ENCODE measurements at regions not wholly inside any gene's neighbourhood (a gene's known extent, or its start where the extent isn't known, plus 50 kb on each side); places are given as distances from the start of the nearest gene placed in this dataset.
"Not testable (repeated sequence)": the region's sequence is repeated elsewhere in the genome, so short reads cannot be mapped to it uniquely, and the experiment has no call there.

DNA sequence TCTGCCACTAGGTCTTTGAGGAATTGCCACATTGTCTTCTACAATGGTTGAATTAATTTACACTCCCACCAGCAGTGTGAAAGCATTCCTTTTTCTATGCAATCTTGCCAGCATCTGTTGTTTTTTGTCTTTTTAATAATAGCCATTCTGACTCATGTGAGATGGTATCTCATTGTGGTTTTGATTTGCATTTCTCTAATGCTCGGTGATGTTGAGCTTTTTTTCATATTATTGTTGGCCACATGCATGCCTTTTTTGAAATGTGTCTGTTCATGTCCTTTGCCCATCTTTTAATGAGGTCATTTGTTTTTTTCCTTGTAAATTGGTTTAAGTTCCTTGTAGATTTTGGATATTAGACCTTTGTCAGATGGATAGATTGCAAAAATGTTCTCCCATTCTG, 661.8 kb downstream of the GLUD2 start:
- not testable (repeated sequence) for DNase-seq

DNA sequence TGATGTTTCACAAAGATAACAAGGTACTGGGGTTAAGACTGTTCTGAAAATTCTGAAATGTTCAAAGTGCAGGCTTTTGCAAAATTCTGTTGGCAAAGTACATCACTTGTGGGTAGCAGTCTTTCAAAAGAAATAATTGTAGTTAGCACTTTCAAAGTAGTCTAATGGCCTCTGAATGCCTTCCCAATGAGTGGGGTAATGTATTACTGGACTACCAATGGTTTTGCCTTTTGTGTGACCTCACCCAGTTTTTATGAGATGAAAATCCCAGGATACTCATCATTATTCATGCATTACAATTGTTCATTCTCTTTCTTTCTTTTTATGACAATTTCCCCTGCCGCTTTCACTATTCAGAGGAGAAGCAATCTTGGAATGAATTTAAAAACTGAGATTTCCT, 686.1 kb downstream of the GLUD2 start:
- DNase-seq: no peak

DNA sequence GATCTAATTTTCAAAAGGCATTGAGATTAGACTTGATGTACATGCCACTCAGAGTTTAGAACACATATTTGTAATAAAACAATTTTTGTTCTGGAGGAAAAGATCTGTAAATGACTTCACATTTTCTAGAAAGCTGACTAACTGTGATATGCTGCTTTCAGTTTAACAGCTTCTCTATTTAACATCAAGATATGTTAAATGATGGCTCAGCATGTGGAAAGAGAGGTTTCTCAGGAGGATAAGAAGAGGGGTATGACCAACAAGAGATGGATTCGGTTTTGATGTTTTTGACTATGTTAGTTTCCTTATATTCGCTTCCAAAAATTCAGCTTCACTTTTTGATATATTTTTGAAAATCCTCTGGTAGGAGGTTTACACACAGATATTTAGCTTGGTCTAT, 698.7 kb downstream of the GLUD2 start:
- no peak for DNase-seq

DNA sequence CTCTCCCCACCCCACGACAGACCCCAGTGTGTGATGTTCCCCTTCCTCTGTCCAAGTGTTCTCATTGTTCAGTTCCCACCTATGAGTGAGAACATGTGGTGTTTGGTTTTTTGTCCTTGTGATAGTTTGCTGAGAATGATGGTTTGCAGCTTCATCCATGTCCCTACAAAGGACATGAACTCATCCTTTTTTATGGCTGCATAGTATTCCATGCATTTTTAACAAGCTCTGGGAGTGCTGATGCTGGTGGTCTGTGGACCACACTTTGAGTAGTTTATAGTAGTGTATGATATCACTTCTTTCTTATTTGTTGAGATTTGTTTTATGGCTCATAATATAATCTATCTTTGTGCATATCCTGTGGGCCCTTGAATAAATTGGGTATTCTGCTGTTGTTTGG, 706.2 kb downstream of the GLUD2 start:
- not testable (repeated sequence) for DNase-seq

DNA sequence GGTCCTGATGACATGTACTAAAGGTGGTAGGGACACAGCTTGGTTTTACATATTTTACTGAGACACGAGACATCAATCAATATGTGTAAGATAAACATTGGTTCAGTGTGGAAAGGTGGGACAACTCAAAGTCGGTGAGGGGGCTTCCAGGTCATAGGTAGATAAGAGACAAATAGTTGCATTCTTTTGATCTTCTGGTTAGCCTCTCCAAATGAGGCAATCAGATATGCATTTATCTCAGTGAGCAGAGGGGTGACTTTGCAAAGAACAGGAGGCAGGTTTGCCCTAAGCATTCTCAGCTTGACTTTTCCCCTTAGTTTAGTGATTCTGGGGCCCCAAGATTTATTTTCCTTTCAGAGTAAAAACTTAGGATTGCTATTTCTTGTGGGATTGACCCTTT, 706.9 kb downstream of the GLUD2 start:
- no peak for DNase-seq

DNA sequence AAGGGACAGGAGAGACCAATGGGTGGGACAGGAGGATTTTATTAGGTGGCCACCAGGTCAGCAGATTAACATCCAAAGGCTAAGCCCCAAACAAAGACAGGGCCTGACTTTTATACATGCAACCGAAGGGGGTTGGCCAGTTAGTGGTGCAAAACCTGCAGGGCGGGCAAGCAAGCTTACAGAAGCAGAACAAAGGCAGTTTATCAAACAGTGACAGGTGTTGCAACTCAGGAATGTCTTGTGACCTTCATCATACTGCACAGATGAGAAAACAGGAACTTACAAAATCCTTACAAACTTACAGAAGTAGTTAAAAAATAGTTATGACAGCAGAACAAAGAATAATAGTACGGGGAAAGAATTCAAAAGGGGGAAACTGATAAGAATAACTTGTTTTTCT, 708.1 kb downstream of the GLUD2 start:
- DNase-seq: no peak

DNA sequence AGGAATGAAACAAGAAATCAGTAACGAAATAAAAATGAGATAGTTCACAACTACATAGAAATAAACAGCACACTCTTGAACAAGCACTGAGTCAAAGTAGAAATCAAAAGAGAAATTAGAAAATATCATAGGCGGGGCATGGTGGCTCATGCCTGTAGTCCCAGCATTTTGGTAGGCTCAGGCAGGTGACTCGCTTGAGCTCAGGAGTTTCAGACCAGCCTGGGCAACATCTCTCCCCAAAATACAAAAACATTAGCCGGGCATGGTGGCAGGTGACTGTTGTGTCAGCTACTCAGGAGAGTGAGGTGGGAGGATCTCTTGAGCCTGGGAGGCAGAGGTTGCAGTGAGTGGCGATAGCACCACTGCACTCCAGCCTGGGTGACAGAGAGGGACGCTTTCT, 714.4 kb downstream of the GLUD2 start:
- DNase-seq: no peak

DNA sequence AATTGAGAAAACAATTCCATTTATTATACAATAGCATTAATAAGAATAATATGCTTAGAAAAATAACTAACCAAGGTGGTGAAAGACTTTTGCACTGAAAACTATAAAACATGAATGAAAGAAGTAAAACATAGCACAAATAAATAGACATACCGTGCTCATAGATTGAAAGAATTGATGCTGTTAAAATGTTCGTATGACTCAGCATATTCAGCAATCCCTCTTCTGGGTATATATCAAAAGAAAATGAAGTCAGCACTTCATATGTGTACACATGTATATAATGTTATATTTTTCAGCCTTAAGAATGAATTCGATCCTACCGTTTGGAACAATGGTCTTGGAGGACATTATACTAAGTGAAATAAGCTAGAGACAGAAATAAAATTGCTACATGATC, 716.3 kb downstream of the GLUD2 start:
- DNase-seq: no peak

DNA sequence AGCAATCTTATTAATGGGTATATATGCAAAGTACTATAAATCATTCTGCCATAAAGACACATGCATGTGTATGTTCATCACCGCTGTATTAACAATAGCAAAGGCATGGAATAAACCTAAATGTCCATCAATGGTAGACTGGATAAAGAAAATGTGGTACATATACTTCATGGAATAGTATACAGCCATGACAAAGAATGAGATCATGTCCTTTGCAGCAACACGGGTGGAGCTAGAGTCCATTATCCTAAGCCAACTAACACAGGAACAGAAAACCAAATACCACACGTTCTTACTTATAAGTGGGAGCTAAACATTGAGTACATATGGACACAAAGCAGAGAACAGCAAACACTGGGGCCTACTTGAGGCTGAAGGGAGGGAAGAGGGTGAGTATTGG, 720.8 kb downstream of the GLUD2 start:
- DNase-seq: not testable (repeated sequence)

DNA sequence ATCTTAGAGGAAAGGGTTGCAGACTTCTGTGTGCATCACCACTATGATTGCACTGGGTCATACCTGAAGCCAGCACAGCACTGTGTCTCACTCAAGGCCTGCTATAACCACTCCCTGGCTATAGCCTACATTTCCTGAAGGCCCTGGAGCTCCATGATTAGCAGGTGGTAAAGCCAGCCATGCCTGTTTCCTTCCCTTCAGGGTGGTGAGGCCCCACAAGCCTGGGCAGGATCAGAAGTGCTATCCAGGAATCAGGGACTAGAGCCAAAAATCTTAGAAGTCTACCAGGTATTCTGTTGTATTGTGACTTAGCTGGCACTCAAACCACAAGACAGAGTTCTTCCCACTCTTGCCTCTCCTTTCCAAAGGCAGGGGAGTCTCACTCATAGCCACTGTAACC, 734.6 kb downstream of the GLUD2 start:
- no peak for DNase-seq

DNA sequence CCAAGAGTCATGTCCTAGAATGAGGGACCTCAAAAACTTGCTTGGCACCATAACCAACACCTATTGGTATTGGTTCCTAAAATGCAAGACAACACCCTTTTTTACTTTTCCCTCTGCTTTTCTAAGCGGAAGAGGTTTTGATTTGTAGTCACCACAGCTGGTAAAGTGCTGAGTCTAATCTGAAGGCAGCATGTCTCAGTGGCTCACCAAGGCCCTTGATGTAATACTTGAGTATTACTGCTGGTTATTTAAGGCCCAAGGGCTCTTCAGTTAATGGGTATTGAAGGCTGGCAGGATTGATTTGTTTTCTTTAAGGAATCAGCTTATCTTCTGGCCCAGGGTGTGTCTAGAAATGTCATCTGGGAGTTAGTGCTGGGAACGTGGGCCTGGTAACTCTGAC, 735.1 kb downstream of the GLUD2 start:
- no peak for DNase-seq

DNA sequence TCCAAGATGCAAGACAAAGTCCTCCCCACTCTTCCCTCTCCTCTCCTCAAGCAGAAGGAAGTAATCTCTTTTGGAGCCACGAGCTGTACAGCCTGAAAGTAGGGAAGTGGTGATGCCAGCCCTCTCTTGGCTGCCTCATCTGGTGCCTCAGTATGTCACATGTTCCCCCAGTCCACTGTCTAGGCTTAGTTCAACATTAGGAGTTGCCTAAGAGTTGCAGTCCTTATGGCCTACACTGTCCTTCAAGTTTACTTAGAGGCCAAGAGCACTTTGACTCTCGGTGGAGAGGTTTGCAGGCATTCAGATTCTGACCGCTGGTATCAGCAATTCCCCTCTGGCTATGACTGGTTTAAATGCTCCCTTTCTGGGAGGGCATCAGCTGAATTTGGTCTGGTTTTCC, 735.6 kb downstream of the GLUD2 start:
- no peak for DNase-seq

DNA sequence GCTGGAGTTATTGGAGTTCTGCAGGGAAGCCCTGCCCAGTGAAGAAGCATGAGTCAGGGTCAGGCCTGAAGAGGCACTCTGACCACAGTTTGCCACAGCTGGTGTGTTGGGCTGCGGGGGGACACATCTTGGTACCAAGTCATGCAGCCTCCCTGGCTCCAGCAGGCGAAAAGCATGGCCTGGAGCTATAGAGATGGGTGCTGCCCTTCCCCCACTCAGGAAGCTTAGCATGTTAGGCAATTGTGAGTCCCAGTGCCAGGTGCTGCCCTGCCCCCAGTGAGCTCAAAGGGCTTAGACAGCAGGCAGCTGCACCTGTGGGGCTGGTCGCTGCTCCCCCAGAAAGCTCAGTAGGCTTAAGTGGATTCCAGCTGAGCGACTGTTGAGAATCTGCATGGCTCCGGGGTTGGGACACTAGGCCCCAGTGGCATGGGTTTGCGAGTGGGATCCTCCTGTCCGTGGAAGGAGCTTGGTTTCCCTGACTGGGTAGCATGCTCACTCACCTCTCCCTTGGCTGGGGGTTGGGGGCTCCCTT, 755.5 kb downstream of the GLUD2 start:
- no peak for DNase-seq

DNA sequence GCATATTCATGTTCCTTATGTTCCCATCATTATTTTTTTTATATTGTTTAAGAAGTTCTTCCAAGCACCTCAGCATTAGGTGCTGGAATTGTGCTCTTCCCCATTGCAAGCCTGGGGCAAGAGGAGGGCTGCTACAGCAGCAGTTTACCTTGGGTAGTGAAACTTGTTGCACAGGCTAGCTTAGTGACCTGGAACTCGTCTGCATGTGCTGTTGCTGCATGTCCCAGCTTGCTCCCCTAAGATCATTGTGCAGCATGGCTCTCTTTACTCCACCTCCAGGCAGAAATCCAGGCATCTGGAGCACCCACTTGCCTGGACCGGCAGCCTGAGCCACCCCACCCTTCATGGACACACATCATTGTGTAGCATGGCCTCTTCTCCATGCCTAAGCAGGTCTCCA, 776.0 kb downstream of the GLUD2 start:
- no peak for DNase-seq

DNA sequence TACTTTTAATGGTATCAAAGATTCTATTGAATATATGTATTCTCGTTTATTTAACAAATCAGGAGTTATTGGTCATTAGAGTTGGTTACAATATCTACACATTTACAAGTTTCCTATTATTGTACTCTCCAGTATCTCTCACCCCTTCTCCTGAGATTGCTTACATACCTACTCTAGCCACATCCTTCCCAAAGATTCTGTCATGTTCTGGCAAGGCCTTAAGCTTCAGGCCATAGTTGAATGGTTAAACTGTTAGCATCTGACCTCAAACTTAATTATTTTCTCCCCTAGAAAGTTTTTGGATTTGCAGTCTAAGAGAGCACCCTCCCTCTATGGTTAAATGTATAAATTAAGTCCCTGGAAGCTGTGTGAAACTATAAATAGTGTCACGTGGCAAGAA, 784.2 kb downstream of the GLUD2 start:
- no peak for DNase-seq

DNA sequence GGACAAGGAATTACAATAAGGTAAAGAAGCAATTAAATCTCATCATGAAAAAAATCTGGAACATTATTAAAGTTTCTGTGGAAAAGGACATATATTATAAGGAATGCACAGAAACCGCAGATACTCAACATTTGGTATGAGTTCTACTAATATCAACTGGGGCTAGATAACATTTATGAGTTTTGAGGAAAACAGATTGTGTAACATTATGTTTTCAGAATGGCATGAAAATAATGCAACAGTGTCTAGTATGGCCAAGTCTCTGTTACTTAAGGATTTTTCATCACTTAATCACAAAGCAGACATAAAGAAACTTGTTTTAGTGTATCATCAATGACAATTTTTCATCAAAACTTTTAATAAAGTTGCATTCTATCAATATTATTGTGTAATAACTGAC, 785.0 kb downstream of the GLUD2 start:
- no peak for DNase-seq

DNA sequence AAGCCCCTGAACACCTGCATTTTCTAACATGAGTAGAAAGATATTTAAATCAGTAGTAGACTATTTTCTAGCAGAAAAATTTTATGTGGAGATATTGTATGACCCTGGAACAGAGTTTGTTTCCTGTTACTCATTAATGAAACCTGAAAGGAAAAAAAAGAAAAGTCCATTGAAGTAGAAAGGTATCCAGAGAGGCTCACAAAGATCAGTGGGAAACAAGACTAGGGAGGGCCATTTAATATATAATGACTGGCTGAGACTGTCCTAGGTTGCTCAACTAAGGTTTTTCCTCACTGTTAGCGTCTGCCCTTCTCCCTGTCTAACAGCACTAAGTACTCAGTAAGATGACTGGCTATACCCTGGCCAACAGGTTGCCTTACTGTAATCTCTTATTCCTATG, 788.6 kb downstream of the GLUD2 start:
- no peak for DNase-seq

DNA sequence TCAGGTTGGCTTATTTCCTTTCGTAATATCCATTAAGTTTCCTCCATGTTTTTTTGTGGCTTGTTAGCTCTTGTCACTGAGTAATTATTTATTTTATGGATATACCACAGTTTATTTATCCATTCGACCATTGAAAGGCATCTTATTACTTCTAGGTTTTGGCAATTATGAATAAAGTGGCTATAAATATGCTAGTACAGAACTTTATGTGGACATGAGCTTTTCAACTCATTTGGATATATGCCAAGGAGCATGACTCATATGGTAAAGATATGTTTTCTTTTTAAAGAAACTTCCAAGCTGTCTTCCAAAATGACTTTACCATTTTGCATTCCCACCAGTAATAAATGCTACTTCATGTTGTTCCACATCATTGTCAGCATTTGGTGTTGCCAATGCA, 803.6 kb downstream of the GLUD2 start:
- DNase-seq: no peak

DNA sequence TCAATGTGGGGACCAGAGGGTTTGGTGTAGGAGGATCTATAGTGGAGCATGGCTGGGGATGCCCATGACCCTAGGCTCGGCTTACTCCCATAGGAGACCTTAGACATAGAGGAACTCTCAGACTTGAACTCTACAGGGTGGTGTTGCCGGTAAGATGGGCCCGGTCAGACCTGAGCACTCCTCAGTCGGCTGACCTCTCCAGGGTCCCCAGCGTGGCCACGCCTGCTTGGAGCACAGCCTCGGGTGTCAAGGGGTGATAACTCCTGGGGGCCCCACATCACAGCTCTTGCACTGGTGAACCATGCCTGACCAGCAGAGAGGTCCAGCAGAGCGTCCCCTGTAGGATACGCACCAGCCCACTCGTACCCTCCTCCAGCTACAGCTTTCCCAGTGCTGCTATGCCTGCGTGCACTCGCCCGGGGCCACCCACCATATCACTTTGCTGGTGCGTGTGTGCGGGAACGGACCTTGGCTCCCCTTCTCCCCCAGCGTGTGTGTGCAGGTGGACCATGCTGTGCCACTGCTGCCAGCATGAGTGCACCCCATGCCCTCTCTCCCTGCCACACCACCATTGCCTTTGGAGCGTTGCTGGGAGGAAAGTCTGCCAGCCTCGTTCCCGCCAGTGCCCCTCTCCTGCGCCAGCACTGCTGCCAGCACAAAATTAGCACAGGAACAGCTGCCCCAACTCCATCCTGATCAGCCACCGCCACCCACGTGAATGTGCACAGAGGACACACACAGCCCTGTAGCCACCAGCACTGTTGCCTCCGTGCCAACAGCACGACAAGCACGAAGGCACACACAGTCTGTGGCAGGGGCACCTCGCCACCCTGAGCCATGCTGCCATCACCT, 806.6 kb downstream of the GLUD2 start:
- DNase-seq: no peak

DNA sequence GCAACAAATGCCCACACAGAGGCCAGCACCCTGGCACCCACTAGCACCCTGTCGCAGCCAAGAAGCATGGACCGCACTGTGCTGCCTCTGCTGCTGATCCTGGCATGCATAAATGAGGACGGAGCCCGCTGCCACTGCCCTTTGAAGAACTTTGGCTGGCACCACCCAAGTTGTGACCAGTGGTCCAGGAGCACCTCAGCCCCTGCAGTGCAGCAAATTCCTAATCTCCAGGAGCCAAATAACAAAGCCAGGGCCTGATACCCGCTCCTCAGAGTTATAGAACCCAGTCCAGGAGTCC, 807.2 kb downstream of the GLUD2 start:
- no peak for DNase-seq

DNA sequence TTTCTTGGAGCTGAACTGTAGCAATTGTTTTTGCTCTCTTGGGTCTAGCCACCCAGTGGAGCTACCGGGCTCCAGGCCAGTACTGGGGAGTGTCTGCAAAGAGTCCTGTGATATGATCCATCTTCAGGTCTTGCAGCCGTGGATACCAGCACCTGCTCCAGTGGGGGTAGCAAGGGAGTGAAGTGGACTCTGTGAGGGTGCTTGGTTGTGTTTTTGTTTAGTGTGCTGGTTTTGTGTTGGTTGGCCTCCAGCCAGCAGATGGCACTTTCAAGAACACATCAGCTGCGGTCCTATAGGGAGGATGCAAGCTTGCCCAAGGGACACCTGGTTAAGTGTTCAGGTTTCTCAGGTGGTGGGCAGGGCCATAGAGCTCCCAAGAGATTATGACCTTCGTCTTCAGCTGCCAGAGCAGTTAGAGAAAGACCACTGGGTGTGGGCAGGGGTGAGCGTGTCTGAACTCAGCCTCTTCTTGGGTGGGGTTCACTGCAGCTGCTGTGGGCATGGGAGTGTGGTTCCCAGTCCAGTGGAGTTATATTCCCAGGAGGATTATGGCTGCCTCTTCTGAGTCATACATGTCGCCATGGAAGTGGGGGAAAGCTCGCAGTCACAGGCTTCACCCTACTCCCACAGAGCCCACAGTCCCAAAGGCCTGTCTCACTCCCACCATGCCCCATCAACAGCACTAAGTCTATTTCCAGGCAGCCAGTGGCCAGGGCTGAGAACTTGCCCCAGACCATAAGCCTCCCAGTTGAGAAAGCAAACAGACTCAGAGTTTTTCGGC, 811.6 kb downstream of the GLUD2 start:
- no peak for DNase-seq

DNA sequence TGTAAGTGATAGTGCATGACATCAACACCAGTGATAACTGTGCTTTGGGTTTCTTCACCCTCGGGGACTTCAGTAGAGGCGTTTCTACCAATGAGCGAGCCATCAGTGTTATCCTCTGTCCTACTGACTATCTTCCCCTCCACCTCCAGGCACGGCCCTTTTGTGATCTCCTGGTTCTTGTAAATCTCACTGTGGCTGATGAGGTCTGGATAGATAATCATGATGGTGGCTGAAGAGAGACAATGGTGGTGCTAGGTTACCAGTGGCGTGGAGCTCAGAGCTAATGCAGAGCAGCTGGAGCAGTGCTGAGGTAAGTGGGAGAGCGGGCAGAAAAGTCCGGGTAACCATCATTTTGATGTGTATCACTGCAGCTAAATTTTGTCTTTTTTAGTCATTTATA, 816.6 kb downstream of the GLUD2 start:
- DNase-seq: no peak

DNA sequence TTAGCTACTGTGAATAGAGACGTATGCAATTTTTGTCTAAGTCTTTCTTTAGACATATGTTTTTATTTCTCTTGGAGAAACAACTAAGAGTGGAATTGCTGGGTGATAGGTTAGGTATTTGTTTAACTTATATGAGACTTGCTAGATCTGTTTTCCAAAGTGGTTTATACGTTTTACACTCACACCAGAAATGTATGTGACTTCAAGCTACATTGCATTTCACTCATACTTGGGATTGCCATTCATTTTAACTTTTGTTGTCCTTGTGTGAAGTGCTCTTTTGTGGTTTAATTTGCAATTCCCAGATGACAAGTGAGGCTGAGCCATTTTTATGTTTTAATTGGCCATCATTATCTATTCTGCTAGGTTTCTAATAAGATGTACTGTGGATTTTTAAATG, 817.2 kb downstream of the GLUD2 start:
- no peak for DNase-seq

DNA sequence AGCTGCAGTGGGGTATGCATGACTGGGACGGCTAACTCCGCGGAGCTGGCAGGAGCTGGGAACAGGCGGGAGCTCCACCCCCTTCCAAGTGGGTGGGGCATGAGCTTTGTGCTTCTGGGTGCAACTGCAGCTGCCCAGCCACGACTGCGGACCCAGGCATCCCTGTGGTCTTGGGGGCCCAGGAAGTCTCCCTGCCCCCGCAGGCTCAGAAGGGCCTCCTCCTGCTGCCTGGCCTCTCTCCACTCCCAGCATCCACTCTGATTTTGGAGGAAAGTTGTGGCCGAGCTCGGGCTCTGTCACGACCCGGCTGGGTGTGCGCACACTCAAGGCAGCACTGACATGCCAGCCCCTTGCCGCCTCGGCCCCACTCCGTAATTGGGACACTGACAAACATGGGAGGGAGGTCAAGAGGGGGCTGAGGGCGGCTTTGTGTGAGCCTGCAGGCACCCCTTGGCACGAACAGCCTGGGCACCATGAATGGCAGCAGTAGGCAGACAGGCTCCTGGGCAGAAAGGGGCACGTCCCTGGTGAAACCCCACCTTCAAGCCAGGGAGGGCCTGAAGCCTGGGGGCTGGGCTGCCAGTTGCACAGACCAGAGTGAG, 822.6 kb downstream of the GLUD2 start:
- no peak for DNase-seq
